Mucosa of descending colon (tissue), 3 donors: ENCODE measurements at regions not wholly inside any gene's neighbourhood (a gene's known extent, or its start where the extent isn't known, plus 50 kb on each side); places are given as distances from the start of the nearest gene placed in this dataset.

Source experiments
- ATAC-seq: fragments of 200-7000 bp; cut with Tn5 transposase; one replicate; pipeline ENCODE4 v1.9.1; 2020; ENCODE audit warnings: mild to moderate bottlenecking, moderate library complexity
- DNase-seq, 3 donors: peaks; one replicate each; pipeline ENCODE4 v3.0.0-alpha.2; 2020
- H3K36me3 ChIP-seq: fragments of 200-600 bp; one replicate; pipeline ENCODE4 v1.8.0; 2021; ENCODE audit warnings: low read depth, mild to moderate bottlenecking
- H3K4me1 ChIP-seq: fragments of 200-600 bp; one replicate; pipeline ENCODE4 v1.8.0; 2021; ENCODE audit warnings: low read depth, mild to moderate bottlenecking
- H3K4me3 ChIP-seq: fragments of 200-600 bp; one replicate; pipeline ENCODE4 v1.8.0; 2021; ENCODE audit warnings: mild to moderate bottlenecking
- H3K9me3 ChIP-seq: fragments of 200-600 bp; one replicate; pipeline ENCODE4 v1.8.0; 2021; ENCODE audit warnings: mild to moderate bottlenecking
- intact Hi-C, 2 donors: fragments of 100-400 bp; cut with DNase I in 1 of 2; cut with micrococcal nuclease in 1 of 2; formaldehyde crosslinking; loops; one replicate each; pipeline versions ENCODE4 v1.11.0 to v1.11.1; 2022; cut with DNase I, micrococcal nuclease
- TF ChIP-seq, protein P1 (sequence below): fragments of 200-600 bp; IDR thresholded peaks from one replicate; pipeline ENCODE4 v1.8.0; 2022; ENCODE audit warnings: antibody characterized with exemption, mild to moderate bottlenecking
- donor health status: DM: no; HTN: no; CAD: no; lungs with moderate emphysema.
- donor health status: DM: no; HTN: no; CAD: no.
- donor health status: DM: no; HTN: yes; CAD: no.

DNA sequence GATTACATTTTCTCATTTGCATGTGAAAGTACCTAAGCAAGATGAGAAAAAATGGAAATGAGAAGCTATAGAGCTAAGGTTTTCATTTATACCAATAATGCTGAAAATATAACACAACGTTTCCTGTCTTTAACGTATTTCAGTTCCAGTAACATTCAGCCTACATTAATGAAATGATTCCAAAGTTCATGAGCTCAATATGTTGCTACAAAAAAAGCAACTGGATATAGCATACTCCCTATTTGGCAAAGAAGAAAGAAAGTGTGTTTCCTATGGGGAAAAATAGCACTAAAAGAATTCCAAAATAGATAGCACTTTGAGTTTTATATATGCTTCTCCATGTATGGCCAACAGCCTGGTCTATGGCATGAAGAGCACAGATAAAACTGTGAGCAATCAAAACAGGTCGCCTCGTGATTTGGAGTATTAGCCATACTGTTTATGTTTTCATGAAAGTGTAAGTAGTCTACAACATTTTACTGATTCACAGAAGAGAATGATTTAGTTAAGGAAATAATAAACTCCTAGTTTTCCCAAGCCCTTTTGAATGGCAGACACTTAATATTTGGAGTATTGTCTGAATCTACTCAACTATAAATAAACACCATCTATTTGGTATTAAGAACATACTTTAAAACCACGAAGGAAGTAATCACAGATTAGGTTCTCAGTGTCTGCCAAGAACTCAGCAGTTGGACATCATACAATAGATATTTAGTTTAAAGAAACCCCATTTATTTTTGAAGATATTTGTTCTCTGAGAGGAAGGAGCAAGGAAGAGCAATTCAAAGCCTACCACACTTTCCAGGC is 258.7 kb upstream of the RASA1 start:
- DNase-seq = no peak
- H3K4me1 ChIP-seq = no peaks in the 10 kb centered on the region

GRCh38 chr5:87010736-87011135 is 256.9 kb upstream of the RASA1 start:
- no peaks in the 10 kb centered on the region for H3K4me1 ChIP-seq
- TF ChIP-seq, protein P1, sequence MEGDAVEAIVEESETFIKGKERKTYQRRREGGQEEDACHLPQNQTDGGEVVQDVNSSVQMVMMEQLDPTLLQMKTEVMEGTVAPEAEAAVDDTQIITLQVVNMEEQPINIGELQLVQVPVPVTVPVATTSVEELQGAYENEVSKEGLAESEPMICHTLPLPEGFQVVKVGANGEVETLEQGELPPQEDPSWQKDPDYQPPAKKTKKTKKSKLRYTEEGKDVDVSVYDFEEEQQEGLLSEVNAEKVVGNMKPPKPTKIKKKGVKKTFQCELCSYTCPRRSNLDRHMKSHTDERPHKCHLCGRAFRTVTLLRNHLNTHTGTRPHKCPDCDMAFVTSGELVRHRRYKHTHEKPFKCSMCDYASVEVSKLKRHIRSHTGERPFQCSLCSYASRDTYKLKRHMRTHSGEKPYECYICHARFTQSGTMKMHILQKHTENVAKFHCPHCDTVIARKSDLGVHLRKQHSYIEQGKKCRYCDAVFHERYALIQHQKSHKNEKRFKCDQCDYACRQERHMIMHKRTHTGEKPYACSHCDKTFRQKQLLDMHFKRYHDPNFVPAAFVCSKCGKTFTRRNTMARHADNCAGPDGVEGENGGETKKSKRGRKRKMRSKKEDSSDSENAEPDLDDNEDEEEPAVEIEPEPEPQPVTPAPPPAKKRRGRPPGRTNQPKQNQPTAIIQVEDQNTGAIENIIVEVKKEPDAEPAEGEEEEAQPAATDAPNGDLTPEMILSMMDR = no peak
- no peak for DNase-seq
- intact Hi-C loops = no loop called here
- H3K4me3 ChIP-seq = no peak overlapping the region
- H3K36me3 ChIP-seq = no peaks in the 10 kb centered on the region
- ATAC-seq = no peak
- H3K9me3 ChIP-seq = no peaks in the 10 kb centered on the region

More for the DNA sequence above, 258.7 kb upstream of the RASA1 start:
- TF ChIP-seq, protein P1 = no peak
- Histone ChIP-seq H3K9me3 (no peaks in the 10 kb centered on the region), H3K4me3 (no peak overlapping the region), H3K36me3 (no peaks in the 10 kb centered on the region)
- intact Hi-C loops = no loop called here
- ATAC-seq = no peak

DNA sequence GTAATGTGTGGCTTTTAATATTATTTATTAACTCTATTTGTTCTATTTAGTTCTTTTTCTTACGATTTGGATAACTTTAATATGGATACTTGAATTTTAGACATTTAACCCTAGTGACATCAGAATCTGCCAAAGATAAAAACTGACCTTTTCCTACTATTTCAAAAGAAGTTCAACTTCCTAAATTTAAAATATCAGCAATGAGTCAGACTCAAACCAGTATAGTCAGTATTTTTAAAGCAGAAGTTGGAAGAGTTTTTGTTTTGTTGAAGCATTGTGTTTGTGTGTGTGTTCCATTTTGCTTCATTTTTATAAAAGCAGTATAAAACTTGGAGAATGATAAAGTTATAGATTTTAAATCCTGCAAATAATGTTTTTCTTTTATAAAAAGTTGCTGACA is 251.8 kb upstream of the RASA1 start:
- H3K4me1 ChIP-seq = no peaks in the 10 kb centered on the region
- no peak for ATAC-seq
- no peaks in the 10 kb centered on the region for H3K36me3 ChIP-seq
- intact Hi-C loops = no loop called here
- TF ChIP-seq, protein P1 = no peak
- H3K9me3 ChIP-seq = no peaks in the 10 kb centered on the region
- no peak overlapping the region for H3K4me3 ChIP-seq
- no peak for DNase-seq

DNA sequence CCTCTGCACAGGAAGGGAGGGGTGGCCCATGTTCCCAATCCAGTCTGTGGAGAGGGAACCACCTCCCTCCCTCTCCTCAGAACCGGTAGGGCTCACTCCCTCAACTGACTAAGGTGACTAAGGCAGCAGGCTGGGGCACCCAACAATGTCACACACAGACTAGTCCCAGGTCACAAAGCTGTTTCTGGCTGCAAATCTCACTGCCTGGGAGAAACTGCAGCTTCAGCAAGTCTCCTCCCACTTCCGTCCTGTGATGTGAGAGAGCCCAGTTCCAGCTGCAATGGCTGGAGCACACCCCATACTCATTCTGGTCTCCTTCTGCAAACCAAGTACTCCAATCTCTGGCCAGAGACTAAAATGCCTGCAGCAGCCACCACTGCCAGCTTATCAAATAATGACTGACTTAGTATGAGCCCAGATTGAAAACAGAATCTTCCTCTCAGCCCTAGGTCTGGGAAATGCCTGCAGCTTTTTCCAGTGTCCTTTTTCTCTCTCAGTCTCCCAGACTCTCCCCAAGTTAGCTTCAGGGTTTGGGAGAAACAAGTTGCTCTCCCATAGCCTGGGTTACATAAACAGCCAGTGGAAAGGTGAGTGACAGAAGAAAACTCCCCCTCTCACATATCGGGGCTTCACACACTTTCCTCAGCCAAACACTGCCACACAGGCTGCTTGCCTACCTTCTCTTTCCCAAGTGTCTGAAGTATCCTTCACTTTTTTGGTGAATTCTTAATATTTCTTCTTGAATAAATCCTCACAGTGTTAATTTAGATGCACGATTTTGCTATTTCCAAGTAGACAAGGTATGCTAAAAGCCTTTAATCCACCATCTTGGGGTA is 247.4 kb upstream of the RASA1 start:
- intact Hi-C loops = no loop called here
- DNase-seq (peak in 1 of 3 donors; percentile 35), ATAC-seq (peak; percentile 78)
- Histone ChIP-seq H3K4me3 (no peak overlapping the region), H3K36me3 (no peaks in the 10 kb centered on the region), H3K9me3 (no peaks in the 10 kb centered on the region), H3K4me1 (no peaks in the 10 kb centered on the region)
- TF ChIP-seq, protein P1 = no peak

GRCh38 chr5:87022415-87022814 is 245.3 kb upstream of the RASA1 start:
- no peaks in the 10 kb centered on the region for H3K9me3 ChIP-seq
- TF ChIP-seq, protein P1 = no peak

More at GRCh38 chr5:87022415-87022814, 245.3 kb upstream of the RASA1 start:
- intact Hi-C loops = no loop called here
- no peak for DNase-seq
- H3K4me1 ChIP-seq = no peaks in the 10 kb centered on the region
- H3K4me3 ChIP-seq = no peak overlapping the region
- H3K36me3 ChIP-seq = no peaks in the 10 kb centered on the region
- ATAC-seq = no peak
